ENCODE measurements at regions not wholly inside any gene's neighbourhood (a gene's known extent, or its start where the extent isn't known, plus 50 kb on each side); places are given as distances from the start of the nearest gene placed in this dataset.

DNA sequence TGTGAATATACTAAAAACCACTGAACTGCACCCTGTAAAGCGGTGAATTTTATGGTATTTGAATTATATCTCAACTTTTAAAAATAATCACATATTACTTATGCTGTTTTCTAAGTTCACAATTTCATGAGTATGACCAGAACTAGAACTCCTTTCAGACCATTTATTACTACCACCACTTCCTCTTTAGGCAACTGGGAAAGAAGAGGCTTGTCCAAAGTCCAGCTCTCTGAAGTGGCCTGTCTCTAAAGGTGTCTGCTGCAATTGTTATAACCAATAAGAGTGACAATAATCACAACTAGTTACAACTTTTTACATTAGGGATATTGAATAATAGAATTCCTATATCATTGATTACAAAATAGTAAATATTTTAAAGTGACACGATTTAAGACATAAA lies 267.9 kb upstream of the PIK3C3 start:
- TF ChIP-seq, protein P1, sequence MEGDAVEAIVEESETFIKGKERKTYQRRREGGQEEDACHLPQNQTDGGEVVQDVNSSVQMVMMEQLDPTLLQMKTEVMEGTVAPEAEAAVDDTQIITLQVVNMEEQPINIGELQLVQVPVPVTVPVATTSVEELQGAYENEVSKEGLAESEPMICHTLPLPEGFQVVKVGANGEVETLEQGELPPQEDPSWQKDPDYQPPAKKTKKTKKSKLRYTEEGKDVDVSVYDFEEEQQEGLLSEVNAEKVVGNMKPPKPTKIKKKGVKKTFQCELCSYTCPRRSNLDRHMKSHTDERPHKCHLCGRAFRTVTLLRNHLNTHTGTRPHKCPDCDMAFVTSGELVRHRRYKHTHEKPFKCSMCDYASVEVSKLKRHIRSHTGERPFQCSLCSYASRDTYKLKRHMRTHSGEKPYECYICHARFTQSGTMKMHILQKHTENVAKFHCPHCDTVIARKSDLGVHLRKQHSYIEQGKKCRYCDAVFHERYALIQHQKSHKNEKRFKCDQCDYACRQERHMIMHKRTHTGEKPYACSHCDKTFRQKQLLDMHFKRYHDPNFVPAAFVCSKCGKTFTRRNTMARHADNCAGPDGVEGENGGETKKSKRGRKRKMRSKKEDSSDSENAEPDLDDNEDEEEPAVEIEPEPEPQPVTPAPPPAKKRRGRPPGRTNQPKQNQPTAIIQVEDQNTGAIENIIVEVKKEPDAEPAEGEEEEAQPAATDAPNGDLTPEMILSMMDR (conservative IDR thresholded peaks at IDR 0.05; ENCODE audit: control insufficient read depth, insufficient read depth, low read depth, low read length) = no peak
- no peak for DNase-seq (ENCODE audit: low read depth)
- H3K4me3 ChIP-seq (ENCODE audit: control insufficient read depth, low read depth, low read length) = no peak overlapping the region

DNA sequence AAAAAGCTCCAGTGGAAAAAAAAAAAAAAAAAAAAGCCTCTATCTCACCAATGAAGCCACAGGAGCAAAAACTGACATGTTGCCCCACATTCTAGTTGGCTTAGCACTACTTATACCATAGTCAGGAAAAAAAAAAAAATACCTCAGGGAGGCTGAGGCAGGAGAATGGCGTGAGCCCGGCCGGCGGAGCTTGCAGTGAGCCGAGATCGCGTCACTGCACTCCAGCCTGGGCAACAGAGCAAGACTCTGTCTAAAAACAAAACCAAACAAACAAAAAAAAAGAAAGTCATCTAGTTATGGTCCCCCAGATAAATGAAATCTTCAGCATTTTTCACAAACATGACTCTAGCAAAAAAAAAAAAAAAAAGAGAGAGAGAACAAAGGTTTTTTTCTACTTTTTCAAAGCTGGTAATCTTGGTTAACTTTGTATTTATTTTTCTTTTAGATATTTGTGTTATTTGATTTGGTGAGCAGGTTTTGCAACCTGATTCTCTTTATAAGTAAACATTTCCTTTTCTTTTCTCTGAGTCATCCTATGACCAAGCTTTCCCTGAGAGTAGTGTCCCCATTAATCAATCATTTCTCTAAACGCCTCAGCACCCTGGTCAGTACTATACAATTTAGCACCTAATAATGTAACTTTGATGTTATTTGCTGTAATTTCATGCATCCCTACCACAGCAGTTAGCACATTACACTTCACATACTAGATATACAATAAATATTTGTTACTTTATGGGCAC lies 273.7 kb upstream of the PIK3C3 start:
- TF ChIP-seq, protein P1 (conservative IDR thresholded peaks at IDR 0.05; ENCODE audit: control insufficient read depth, insufficient read depth, low read depth, low read length) = no peak
- DNase-seq (ENCODE audit: low read depth) = no peak
- no peak overlapping the region for H3K4me3 ChIP-seq (ENCODE audit: control insufficient read depth, low read depth, low read length)

DNA sequence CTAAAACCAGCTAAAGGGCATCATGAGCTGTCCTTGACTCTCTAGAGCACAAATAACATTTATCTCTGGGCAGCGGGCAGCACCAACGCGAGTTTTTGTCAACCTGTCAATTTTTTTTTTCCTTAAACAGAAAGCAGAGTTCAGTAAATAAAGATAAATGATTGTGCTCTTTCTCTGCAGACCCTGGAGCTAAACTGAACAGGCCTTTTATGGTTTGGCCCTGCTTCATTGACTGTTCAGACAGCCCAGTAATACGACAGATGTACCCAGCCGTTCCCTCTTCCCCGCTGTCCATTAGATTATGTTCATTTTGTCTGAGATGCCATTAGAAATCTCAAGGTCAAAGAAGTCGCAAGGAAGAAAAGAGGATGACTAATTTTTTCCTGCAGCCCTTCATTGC lies 280.5 kb upstream of the PIK3C3 start:
- H3K4me3 ChIP-seq (ENCODE audit: control insufficient read depth, low read depth, low read length) = no peak overlapping the region
- DNase-seq (ENCODE audit: low read depth) = no peak
- TF ChIP-seq, protein P1 (conservative IDR thresholded peaks at IDR 0.05; ENCODE audit: control insufficient read depth, insufficient read depth, low read depth, low read length) = no peak

DNA sequence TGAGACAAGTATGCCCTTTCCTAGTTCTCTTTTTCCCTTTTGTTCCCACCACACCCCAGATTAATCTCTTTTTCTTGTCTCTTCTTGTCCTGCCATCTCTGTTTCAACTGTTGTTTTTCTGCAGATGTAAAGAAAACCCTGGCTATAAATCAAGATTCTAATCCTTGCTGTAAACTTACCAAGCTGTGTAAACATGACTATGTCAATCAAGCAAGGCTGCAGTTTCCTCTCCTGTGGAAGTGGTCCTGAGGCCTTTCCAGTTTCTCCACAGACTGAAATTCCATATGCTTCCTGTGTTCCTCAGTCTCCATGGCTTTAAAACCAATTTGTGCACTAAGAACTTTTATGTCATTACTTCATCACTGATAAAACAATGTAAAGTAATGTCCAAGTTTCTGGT lies 288.8 kb upstream of the PIK3C3 start:
- no peak overlapping the region for H3K4me3 ChIP-seq (ENCODE audit: control insufficient read depth, low read depth, low read length)
- DNase-seq (ENCODE audit: low read depth) = no peak
- TF ChIP-seq, protein P1 (conservative IDR thresholded peaks at IDR 0.05; ENCODE audit: control insufficient read depth, insufficient read depth, low read depth, low read length) = no peak

DNA sequence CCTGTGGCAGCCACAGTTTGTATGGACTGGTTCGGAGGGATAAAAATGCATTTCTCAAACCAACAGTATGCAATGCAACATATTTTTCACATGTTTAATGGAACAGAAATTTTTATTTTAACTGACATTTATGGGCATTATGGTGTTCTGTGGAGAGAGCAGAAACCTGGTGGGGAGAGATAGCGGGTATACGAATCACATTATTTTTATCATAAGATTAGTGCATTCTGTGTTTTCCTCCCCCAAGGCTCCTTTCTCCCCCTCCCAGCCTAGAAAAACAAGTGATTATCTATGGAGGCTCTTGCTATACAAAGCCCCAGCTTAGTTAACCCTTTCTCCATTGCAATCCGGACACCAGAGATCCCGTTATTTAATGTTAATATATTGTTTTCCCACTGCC lies 289.8 kb upstream of the PIK3C3 start:
- TF ChIP-seq, protein P1 (conservative IDR thresholded peaks at IDR 0.05; ENCODE audit: control insufficient read depth, insufficient read depth, low read depth, low read length) = no peak
- DNase-seq (ENCODE audit: low read depth) = no peak
- H3K4me3 ChIP-seq (ENCODE audit: control insufficient read depth, low read depth, low read length) = no peak overlapping the region

DNA sequence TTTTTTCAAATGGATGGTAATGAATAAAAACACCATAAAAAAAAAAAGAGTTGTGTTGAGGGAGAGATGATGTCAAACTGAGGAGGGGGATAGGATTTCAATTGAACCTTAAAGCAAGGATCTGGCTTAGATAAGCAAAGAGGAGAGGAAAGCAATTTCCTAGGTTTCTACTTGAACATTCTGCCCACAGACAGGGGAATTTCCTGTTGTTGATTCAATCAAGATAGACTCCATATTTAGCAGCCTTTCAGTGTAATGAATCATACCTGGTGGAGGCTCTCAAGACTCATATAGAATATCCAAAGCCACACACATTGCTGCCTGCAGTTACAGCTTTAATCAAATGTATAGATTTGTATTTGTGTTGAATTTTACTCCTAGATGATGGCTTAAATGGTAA lies 294.4 kb upstream of the PIK3C3 start:
- no peak for DNase-seq (ENCODE audit: low read depth)
- TF ChIP-seq, protein P1 (conservative IDR thresholded peaks at IDR 0.05; ENCODE audit: control insufficient read depth, insufficient read depth, low read depth, low read length) = no peak
- no peak overlapping the region for H3K4me3 ChIP-seq (ENCODE audit: control insufficient read depth, low read depth, low read length)

Data from fibroblast of mammary gland (primary cell).